HG03571 (cell line): ENCODE measurements at regions not wholly inside any gene's neighbourhood (a gene's known extent, or its start where the extent isn't known, plus 50 kb on each side); places are given as distances from the start of the nearest gene placed in this dataset.
"Not testable (repeated sequence)": the region's sequence is repeated elsewhere in the genome, so short reads cannot be mapped to it uniquely, and the experiment has no call there.

Experiments used
- ATAC-seq: cut with Tn5 transposase; IDR thresholded peaks from one replicate; pipeline ENCODE4 v1.9.1; 2021; ENCODE audit not compliant: unreplicated experiment

DNA sequence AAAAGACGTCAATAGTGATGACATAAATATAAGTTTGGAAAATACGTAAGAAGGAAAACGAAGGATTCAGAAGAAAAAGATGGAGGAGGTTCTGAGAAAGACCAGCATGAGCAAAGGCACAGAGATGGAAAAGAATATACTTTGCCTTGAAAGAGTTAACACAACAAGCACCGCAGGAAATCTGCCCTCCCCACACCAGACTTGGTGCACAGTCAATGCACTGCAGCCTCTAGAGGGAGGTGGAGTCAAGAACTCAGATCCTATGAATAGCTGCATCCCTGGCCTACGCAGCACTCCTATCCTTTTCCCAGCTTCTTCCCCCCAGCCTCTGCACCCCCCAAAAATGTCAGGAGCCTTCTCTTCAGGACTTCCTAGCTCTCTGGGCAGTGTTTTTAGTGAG lies 1370.6 kb upstream of the LRRTM3 start:
- no peak for ATAC-seq

DNA sequence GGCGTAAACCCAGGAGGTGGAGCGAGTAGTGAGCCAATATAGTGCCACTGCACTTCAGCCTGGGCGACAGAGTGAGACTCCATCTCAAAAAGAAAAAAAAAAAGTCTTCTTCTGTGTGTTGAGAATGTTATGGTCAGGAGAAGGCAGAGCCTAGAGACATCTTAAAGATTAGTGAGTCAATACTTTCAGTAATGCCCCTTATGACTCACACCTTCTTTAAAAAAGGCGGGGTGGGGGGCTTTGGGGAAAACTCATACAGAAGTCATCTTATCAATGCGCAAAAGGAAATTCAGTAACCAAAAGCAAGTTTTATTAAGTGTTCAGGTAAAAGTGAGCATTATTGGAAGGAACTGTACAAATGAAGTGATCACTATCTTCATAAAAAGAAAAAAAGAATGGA lies 1369.8 kb upstream of the LRRTM3 start:
- ATAC-seq = no peak

DNA sequence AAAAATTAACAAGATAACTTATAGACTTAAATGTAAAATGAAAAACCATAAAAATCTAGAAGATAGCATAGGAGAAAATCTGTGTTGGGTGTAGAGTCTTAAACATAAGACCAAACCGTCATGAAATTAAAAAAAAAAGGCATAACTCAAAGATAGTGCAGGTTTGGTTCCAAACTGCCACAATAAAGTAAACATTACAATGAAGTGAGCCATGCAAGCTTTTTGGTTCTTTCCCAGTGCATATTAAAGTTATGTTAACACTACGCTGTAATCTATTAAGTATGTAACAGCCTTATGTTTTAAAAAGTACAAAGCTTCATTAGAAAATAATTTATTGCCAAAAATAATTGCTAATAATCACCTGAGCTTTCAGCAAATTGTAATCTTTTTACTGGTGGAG lies 1366.5 kb upstream of the LRRTM3 start:
- ATAC-seq = no peak

DNA sequence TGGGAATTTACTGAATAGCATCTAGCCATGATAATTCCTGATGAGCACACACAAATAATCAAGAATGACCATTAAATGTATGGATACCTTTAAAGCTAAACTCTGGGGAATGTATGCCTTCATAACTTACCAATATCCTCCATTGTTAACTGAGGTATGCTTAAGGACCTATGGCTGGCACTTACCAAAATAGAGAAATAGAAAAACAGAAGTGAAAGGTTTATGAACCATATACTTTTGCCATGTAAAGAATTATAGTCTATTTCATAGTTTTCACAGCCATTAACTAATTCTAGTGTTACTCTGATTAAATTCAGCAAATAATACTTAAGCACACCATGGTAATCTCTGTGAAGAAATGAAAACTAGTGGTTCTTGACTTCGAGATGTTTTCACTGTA lies 1360.6 kb upstream of the LRRTM3 start:
- no peak for ATAC-seq

DNA sequence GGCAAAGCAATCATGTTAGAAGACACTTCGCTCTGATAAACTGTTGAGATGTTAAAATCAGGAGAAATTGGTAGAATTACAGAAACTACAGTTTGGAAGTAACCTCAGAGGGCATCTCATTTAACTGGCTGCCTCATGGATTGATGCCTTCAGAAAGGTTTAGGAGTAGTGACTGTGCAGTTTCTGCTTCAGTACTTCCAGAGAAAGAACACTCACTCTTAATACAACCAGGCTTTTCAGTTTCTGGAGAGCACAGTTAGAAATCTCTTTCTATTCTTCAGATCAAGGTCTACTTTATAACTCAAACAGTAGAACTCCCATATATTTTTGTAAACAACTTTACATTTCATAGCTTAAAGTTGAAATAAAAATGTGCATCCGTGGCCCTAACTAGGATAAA lies 1358.9 kb upstream of the LRRTM3 start:
- no peak for ATAC-seq

DNA sequence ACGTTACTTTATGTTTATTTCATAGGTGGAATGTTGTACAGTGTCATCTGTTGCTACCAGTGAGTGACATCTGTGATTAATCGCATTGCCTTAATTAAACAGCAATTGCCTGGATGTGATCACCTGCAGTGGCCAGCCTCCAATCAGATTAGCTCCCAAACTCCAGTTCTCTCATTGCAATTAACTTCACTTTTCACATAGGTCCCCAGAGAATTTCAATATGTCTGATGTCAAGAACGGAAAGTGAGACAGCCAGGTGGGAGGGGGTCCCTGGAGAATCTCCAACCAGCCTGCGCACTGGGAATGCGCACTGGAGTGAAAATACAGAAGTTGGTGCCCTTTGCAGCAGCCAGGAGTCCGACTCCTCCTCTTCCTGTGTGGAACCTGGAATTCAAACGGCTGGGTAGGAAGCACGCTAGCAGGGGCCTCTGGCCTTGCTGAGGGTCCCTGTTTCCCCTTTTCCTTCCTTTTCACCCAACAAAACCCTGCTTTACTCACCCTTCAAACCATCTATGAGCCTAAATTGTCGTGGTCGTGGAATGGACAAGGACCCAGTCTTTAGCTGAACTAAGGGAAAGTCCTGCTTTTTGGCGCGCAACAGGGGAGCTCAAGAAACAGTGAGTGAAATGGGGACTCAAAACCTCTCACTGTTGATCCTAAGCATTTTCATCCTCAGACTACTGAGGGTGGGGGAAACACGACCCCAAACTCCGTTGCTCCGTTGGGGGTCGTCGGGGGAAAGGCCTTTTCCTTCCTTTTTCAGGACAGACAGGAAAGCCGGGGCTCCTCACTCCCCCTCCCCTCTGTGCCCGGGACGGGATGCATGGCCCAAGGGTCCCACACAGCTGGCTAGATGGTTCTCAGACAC lies 1355.5 kb upstream of the LRRTM3 start:
- no peak for ATAC-seq

DNA sequence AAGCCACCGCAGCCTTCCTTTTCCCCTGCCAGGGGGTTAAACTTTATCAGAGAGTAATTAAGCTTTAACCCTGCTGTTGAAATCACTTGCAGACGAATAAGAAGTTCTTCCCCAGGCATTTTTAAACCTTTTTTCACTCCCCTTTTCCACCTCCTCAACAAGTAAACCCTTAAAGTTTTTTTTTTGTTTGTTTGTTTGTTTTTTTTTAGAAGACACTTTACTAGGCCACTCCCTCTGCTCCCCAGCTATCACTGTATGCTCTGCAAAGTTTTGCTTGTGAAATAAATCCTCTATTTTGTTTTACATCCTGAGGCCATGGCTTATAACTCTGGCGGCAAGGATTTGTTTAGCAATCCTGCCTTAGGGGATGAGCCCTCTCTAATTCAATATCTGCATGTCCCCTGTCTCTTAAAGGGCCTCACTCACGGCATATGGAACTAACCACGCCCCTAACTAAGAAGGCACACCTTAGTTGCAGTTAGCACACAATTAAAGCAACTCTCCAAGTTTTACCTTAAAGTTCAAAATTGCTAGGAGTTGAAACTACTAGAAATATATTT lies 1354.7 kb upstream of the LRRTM3 start:
- no peak for ATAC-seq

DNA sequence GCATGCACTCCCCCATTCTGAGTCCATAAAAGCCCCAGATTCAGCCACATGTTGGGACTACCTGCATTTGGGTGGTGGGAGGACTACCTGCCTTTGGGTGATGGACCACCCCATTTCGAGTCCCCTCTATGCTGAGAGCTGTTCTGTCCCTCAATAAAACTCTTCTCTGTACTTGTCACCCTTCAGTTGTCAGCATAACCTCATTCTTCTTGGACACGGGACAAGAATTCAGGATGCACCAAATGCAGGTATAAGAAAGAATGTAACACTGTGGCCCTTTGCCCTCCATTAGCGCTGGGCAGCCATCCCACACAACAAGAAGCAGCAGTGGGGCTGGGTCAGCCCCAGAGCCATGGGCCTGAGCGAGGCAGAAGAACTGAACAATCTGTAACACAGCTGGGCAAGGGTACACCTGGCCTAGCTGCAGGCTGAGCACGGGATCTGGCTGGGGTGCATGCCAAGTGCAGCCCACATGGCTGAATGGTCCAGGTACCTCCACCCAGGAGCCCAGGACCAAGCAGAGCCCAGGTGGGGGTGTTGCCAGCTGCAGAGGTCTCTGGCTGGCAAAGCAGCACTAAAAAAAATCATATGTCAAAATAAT lies 1344.3 kb upstream of the LRRTM3 start:
- no peak for ATAC-seq

DNA sequence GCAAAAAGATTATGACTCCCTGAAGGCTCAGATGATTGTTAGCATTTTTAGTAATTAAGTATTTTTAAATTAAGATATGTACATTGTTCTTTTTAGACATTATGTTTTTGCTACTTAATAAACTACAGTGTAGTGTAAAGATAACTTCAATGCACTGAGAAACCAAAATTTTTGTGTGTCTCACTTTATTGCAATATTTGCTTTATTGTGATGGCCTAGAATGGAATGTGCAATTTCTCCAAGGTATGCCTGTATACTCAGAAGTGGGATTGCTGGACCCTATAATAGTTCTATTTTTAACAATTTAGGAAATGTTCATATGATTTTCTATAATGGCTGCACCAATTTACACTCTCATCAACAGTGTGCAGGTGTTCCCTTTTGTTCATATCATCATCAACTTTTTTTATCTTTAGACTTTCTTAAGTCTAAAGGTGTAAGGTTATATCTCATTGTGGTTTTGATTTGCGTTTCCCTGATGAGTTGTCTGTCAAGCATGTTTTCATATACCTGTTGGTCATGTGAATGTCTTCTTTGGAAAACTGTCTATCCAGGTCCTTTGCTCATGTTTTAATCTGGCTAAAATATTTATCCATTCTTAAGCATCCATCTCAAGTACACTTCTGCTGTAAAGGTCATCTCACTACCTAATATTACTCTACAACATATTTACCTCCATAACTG lies 1323.5 kb upstream of the LRRTM3 start:
- ATAC-seq = no peak

DNA sequence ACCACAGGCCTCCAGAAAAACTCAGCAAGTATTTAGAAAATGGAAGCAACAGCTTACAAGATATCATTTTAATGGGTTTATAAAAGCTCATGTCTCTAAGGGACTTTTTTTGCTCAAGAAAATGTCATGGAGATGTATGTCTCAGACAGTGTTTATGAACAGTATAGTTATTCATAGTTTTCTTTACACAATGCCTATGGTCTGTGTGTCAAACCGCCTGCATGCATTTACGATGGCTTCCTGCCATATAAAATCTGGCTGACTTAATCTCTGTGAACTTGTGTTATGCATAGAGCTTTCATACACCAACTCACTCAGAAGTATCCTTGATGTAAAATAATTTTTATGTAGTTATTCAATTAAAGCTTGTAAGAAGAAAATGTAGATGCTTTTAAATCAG lies 1314.2 kb upstream of the LRRTM3 start:
- ATAC-seq = no peak

DNA sequence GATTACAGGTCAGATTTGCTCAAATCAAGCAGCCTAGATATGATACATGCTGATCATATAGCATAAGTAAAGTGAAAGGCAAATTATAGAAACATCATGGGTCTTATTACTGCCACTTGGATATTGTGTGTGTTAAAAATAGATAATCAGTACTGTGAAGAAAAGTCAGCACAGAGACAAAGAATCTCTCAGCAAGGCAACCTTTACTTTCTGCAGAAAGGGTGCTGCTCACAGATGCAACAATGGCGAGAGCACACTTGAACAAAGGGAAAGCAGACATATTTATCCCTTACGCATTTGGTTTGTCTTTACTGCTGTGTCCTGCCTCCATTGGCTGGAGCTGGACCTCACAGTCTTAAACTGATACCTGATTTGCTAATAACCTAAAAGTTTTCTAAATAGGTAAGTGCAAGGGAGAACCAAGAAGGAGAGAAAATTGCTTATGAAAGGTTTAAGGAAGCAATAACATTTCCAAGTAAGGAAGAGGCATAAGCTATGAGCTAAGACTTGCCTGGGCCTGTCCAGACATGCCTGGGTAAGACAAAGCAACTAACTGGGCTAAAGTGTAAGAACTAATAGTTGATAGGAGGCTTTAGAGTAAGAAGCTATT lies 1310.8 kb upstream of the LRRTM3 start:
- ATAC-seq = no peak

DNA sequence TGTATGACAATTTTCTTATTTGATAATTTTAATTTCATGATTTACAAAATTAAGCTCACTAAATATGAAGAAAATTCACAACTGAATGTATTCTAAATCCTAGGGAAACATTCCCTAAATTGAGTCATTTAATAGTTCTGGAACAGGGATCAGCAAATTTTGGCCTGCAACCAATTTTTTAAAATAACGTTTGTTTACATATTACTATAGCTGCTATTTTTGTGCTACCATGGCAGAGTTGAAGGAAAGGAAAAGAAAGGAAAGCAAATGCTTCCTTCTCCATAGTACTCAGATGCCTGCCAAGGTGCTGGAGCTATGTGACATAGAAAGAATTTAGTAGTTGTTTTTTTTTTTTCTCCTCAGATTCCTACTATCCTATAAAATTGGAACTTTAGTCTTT lies 1307.7 kb upstream of the LRRTM3 start:
- ATAC-seq = no peak

DNA sequence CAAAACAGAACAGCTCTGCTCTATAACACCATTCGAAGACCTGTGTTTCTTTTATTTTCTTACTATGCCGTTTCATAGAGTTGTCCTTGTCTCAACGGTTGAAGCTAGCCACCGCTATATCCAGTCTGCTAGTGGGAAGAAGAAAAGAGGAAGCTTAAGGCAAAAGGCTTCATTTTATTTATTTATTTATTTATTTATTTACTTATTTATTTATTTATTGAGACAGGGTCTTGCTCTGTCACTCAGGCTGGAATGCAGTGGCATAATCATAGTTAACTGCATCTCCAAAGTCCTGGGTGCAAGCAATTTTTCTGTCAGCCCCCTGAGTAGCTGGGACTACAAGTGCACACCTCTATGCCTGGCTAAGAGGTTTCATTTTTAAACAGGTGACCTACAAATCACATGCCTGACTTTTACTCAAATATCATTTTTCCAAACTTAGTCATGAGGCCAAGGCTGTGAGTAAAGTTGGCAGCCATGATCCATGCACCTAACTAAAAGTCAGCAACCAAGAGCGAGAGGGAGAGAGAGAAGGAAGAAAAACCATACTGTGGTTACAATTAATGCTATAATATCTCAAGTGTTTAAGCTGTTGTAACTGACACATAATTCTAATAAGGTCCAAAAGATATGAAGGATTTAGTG lies 1305.3 kb upstream of the LRRTM3 start:
- ATAC-seq = no peak

DNA sequence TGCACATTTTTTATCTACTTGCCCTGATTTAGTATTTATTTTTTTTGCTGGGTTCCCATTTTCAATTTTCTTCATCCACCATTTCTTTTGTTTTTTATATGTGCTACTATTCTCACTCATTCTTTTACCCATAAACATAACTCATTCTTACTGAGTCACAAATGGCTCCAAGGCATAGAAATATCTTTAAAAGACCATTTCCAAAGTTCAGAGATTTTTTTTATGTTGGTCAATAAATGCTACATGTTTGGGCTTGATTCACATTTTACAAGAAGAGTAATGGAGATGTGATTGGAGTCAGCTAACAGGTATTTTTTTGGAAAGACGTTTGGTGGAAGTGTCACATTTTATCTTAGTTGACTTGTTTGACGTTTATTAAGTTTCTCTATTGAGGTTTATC lies 1303.2 kb upstream of the LRRTM3 start:
- ATAC-seq = no peak

DNA sequence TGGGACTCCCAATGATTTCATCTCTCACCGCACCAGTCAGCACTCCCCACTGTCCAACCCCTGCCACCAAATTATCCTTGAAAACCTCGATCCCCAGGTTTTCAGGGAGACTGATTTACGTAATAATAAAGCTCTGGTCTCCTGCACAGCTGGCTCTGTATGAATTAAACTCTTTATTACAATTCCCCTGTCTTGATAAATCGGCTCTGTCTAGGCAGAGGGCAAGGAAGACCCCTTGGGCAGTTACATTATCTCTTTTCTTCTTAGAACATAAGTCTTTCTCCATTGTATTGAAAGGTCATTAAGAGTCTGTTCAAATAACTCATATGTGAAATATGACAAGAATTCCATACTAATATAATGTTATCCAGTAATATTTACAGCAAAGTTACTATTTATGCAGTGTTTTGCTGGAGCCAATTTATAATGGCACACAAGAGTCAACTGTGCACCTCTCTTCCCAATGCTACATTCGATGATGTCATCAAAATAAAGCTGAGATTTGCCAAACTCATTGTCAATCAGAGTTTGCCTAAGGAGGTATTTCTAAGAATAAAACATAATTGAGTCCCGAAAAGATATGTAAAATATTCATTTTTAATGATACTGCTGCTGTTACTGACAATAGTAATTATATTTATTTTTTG lies 1297.2 kb upstream of the LRRTM3 start:
- no peak for ATAC-seq

DNA sequence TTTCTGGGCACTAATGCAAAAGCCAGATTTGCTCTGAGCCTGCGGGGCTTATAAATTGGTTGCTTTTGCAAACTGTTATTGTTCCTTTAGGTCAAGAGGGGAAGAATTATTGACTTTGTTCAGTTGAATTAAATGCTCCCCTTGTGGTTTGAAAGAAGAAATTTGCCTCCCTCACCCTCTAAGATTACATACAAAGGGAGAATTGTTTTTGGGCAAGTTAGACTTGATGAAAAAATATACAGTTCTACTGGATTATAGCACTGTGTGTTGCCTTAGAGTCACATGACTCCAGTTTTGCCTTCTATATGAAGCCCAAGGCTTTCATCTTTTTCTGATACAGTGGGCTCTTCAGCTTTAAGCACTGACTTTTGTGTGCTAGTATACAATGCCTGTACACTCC lies 1265.8 kb upstream of the LRRTM3 start:
- no peak for ATAC-seq

DNA sequence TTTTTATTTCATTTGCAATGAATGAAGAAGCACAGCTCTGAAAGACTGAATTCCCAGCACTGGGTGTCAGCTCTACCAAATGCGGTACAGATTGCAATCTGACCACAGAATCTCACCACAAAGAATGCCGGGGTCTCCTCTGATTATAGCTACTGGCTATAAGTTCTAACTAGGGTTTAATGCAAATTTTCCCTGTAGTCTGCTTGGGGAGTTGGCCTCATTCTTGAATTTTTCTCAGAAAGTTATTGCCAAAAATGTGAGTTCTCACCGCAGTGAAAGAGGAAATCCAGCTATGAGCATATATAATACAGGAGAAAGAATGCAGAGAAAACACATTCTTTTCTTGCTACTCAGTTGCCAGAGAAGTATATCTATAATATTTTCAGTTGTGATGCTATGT lies 1255.7 kb upstream of the LRRTM3 start:
- no peak for ATAC-seq

DNA sequence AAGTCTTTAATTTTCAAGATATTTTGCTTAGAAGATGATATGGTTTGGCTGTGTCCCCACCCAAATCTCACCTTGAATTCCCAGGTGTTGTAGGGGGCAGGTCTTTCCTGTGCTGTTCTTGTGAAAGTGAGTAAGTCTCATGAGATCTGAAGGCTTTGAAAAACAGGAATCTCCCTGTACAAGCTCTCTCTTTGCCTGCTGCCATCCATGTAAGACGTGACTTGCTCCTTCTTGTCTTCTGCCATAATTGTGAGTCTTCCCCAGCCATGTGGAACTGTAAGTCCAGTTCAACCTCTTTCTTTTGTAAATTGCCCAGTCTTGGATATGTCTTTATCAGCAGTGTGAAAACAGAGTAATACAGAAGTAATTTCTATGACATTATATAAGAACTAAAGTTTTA lies 1255.2 kb upstream of the LRRTM3 start:
- not testable (repeated sequence) for ATAC-seq

DNA sequence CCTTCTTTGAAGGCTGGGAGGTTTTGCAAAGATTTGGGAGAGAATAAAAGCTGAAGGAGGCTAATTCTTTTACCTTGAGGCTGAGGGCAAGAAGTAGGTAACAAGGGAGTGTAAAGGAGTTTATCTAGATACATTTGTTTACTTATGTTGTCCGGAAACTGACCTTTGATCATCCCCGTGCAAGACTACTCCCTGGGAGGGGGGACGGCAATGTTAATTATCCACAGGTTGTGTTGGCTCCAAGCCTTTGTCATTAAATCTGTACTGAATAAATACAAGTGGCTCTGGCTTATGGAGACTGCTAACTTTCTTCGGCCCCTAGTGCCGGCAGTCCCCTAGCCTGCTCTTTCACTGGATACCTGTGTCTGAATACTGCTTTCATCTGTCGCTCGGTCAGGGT lies 1250.6 kb upstream of the LRRTM3 start:
- ATAC-seq = no peak

DNA sequence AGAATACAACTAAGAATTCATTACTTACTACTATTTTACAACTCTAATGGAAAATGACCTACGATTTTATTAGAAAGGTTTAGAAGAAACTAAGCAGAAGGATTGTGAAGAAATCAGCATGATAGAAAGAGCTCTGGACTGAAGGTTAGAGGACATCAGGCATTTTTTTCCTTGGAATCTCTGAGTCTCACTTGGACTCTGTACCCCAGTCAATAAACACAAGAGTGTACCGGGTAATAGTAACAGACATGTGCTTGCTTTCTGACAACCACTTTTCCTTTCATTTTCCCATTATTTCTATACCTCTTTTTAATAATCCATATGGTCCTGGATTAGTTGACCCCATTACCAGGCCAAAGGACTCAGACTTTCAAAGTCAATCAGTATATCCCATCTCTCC lies 1240.9 kb upstream of the LRRTM3 start:
- ATAC-seq = no peak
